Karpas-422 (cell line): ENCODE measurements at regions not wholly inside any gene's neighbourhood (a gene's known extent, or its start where the extent isn't known, plus 50 kb on each side); places are given as distances from the start of the nearest gene placed in this dataset.
"Not testable (repeated sequence)": the region's sequence is repeated elsewhere in the genome, so short reads cannot be mapped to it uniquely, and the experiment has no call there.

Experiments used
- DNase-seq: peaks from one replicate; pipeline ENCODE4 v3.0.0-alpha.2; 2015
- H2AFZ ChIP-seq: fragments of 200-600 bp; sonication (generic); 2 replicates; pipeline ENCODE4 v1.6.1; 2014; ENCODE audit warnings: antibody characterized with exemption, low read length, mixed read lengths
- H3K27ac ChIP-seq: fragments of 200-600 bp; sonication (generic); 2 replicates; pipeline ENCODE4 v1.5.1; 2014; ENCODE audit warnings: mild to moderate bottlenecking, low read length, moderate library complexity
- H3K27me3 ChIP-seq: fragments of 200-600 bp; sonication (generic); 2 replicates; pipeline ENCODE4 v1.6.1; 2014; ENCODE audit warnings: low read length, mixed read lengths
- H3K36me3 ChIP-seq: fragments of 200-600 bp; sonication (generic); 2 replicates; pipeline ENCODE4 v1.6.1; 2014; ENCODE audit warnings: low read length, mixed read lengths; ENCODE audit not compliant: insufficient read depth
- H3K4me1 ChIP-seq: fragments of 200-600 bp; sonication (generic); 2 replicates; pipeline ENCODE4 v1.6.1; 2014; ENCODE audit warnings: mild to moderate bottlenecking, low read length, mixed read lengths
- H3K4me2 ChIP-seq: fragments of 200-600 bp; sonication (generic); 2 replicates; pipeline ENCODE4 v1.6.1; 2014; ENCODE audit warnings: low read length, low read depth, mild to moderate bottlenecking; ENCODE audit not compliant: poor library complexity, severe bottlenecking
- H3K4me3 ChIP-seq: fragments of 200-600 bp; sonication (generic); 2 replicates; pipeline ENCODE4 v1.5.1; 2014; ENCODE audit warnings: mild to moderate bottlenecking, antibody characterized with exemption, low read length, mixed read lengths
- H3K79me2 ChIP-seq: fragments of 200-600 bp; sonication (generic); 2 replicates; pipeline ENCODE4 v1.6.1; 2014; ENCODE audit warnings: mild to moderate bottlenecking, low read length, mixed read lengths
- H3K9ac ChIP-seq: fragments of 200-600 bp; sonication (generic); 2 replicates; pipeline ENCODE4 v1.6.0; 2014; ENCODE audit warnings: low read length
- H3K9me2 ChIP-seq: fragments of 200-600 bp; sonication (generic), shearing (Covaris generic); replicated peaks from 2 replicates; pipeline ENCODE4 v1.6.0; 2014; ENCODE audit warnings: mild to moderate bottlenecking, low read length, moderate library complexity; ENCODE audit not compliant: insufficient read depth
- H3K9me3 ChIP-seq: fragments of 300-700, 200-600 bp; sonication (generic); 2 replicates; pipeline ENCODE4 v1.6.1; 2014; ENCODE audit warnings: low read length, mixed read lengths
- H4K20me1 ChIP-seq: fragments of 200-600 bp; sonication (generic); 2 replicates; pipeline ENCODE4 v1.6.1; 2014; ENCODE audit warnings: mild to moderate bottlenecking, antibody characterized with exemption, low read length, low read depth; ENCODE audit not compliant: insufficient read depth

- Histone ChIP-seq H3K27ac (no peak overlapping the region), H3K9ac (no peak overlapping the region), H3K4me1 (peaks cover 22% of the 10 kb centered on the region), H3K36me3 (no peaks in the 10 kb centered on the region), H3K9me2 (no peaks in the 10 kb centered on the region), H4K20me1 (no peaks in the 10 kb centered on the region), H3K27me3 (peaks cover 3% of the 10 kb centered on the region; the same call in 1 of the 2 replicates), H2AFZ (no peak overlapping the region), H3K4me2 (no peak overlapping the region), H3K79me2 (no peaks in the 10 kb centered on the region), H3K4me3 (no peak overlapping the region), H3K9me3 (no peaks in the 10 kb centered on the region)
- no peak for DNase-seq
These were observed 927.1 kb downstream of the C4orf33 start for GRCh38 chr4:130023088-130023487.

GRCh38 chr4:130025701-130026100, 929.7 kb downstream of the C4orf33 start:
- Histone ChIP-seq H3K27ac (no peak overlapping the region), H3K9me2 (no peaks in the 10 kb centered on the region), H3K4me2 (no peak overlapping the region), H3K79me2 (no peaks in the 10 kb centered on the region), H3K4me3 (no peak overlapping the region), H3K4me1 (peaks cover 42% of the 10 kb centered on the region), H3K9ac (no peak overlapping the region), H4K20me1 (no peaks in the 10 kb centered on the region), H2AFZ (no peak overlapping the region), H3K9me3 (0 out of 2 replicates have a peak, but pooled peaks cover 2% of the 10 kb centered on the region), H3K36me3 (no peaks in the 10 kb centered on the region), H3K27me3 (no peaks in the 10 kb centered on the region)
- peak; percentile 34 for DNase-seq

GRCh38 chr4:130026185-130026584, 930.2 kb downstream of the C4orf33 start:
- no peaks in the 10 kb centered on the region for H3K36me3 ChIP-seq
- H3K9me3 ChIP-seq = 0 out of 2 replicates have a peak, but pooled peaks cover 2% of the 10 kb centered on the region
- no peaks in the 10 kb centered on the region for H3K27me3 ChIP-seq
- 0 out of 2 replicates have a peak overlapping the region, but pooled peaks have one; percentile 16 for H3K27ac ChIP-seq
- H3K9ac ChIP-seq = no peak overlapping the region
- peaks cover 45% of the 10 kb centered on the region for H3K4me1 ChIP-seq
- H3K9me2 ChIP-seq = no peaks in the 10 kb centered on the region
- DNase-seq = peak; percentile 54
- H3K4me2 ChIP-seq = peak overlapping the region; percentile 11
- peak overlapping the region; percentile 90 for H2AFZ ChIP-seq
- no peaks in the 10 kb centered on the region for H4K20me1 ChIP-seq
- no peak overlapping the region for H3K4me3 ChIP-seq
- no peaks in the 10 kb centered on the region for H3K79me2 ChIP-seq

- H3K9me2 ChIP-seq = no peaks in the 10 kb centered on the region
- H3K9ac ChIP-seq = no peak overlapping the region
- peak; percentile 55 for DNase-seq
- H3K4me1 ChIP-seq = peaks cover 55% of the 10 kb centered on the region
- H3K27me3 ChIP-seq = no peaks in the 10 kb centered on the region
- H4K20me1 ChIP-seq = no peaks in the 10 kb centered on the region
- no peaks in the 10 kb centered on the region for H3K36me3 ChIP-seq
- H3K27ac ChIP-seq = peak overlapping the region; percentile 85
- H3K9me3 ChIP-seq = 0 out of 2 replicates have a peak, but pooled peaks cover 2% of the 10 kb centered on the region
- H3K4me2 ChIP-seq = peak overlapping the region; percentile 69
- H2AFZ ChIP-seq = peak overlapping the region; percentile 70
- H3K79me2 ChIP-seq = no peaks in the 10 kb centered on the region
- H3K4me3 ChIP-seq = peak overlapping the region; percentile 15
These were observed 932.0 kb downstream of the C4orf33 start for GRCh38 chr4:130027973-130028372.

GRCh38 chr4:130028552-130028951, 932.6 kb downstream of the C4orf33 start:
- Histone ChIP-seq H3K9me2 (no peaks in the 10 kb centered on the region), H3K4me1 (peaks cover 55% of the 10 kb centered on the region), H2AFZ (peak overlapping the region; percentile 71), H3K9ac (no peak overlapping the region), H3K4me3 (peak overlapping the region; percentile 43), H3K4me2 (peak overlapping the region; percentile 69), H3K79me2 (no peaks in the 10 kb centered on the region), H4K20me1 (no peaks in the 10 kb centered on the region), H3K27me3 (no peaks in the 10 kb centered on the region), H3K27ac (peak overlapping the region; percentile 85), H3K36me3 (no peaks in the 10 kb centered on the region), H3K9me3 (0 out of 2 replicates have a peak, but pooled peaks cover 2% of the 10 kb centered on the region)
- peak; percentile 96 for DNase-seq

GRCh38 chr4:130029442-130029841, 933.5 kb downstream of the C4orf33 start:
- Histone ChIP-seq H3K79me2 (no peaks in the 10 kb centered on the region), H3K9ac (no peak overlapping the region), H3K36me3 (no peaks in the 10 kb centered on the region), H3K4me1 (peaks cover 55% of the 10 kb centered on the region), H4K20me1 (no peaks in the 10 kb centered on the region), H3K9me2 (no peaks in the 10 kb centered on the region), H3K27ac (peak overlapping the region; percentile 85), H3K27me3 (no peaks in the 10 kb centered on the region), H3K9me3 (0 out of 2 replicates have a peak, but pooled peaks cover 2% of the 10 kb centered on the region), H2AFZ (peak overlapping the region; percentile 71), H3K4me2 (peak overlapping the region; percentile 69), H3K4me3 (peak overlapping the region; percentile 43)
- DNase-seq = peak; percentile 37

- Histone ChIP-seq H3K4me2 (no peak overlapping the region), H3K9me2 (no peaks in the 10 kb centered on the region), H3K36me3 (no peaks in the 10 kb centered on the region), H3K4me1 (peaks cover 45% of the 10 kb centered on the region), H3K9ac (no peak overlapping the region), H3K4me3 (no peak overlapping the region), H3K27me3 (no peaks in the 10 kb centered on the region), H2AFZ (peak overlapping the region; percentile 70), H3K9me3 (0 out of 2 replicates have a peak, but pooled peaks cover 2% of the 10 kb centered on the region), H3K27ac (no peak overlapping the region), H4K20me1 (no peaks in the 10 kb centered on the region), H3K79me2 (no peaks in the 10 kb centered on the region)
- DNase-seq = peak; percentile 37
These were observed 935.9 kb downstream of the C4orf33 start for GRCh38 chr4:130031858-130032257.

- H3K27ac ChIP-seq, H3K27me3 ChIP-seq, DNase-seq, H3K9ac ChIP-seq, H3K4me3 ChIP-seq, H2AFZ ChIP-seq, H3K9me3 ChIP-seq, H3K4me2 ChIP-seq, H3K36me3 ChIP-seq, H3K9me2 ChIP-seq, H4K20me1 ChIP-seq, H3K79me2 ChIP-seq: not testable (repeated sequence)
- peaks cover 27% of the 10 kb centered on the region for H3K4me1 ChIP-seq
These were observed 937.7 kb downstream of the C4orf33 start for GRCh38 chr4:130033657-130034056.
